Endothelial cell of umbilical vein (primary cell): ENCODE measurements at regions not wholly inside any gene's neighbourhood (a gene's known extent, or its start where the extent isn't known, plus 50 kb on each side); places are given as distances from the start of the nearest gene placed in this dataset.

ENCODE experiments used
- BruUV-seq: library from RNA; stranded (reverse); fragments of 400-500 nt; replicated peaks from 2 replicates; lab custom pipeline; 2021; lab: Mats Ljungman, UMichigan
- CTCF ChIA-PET: fragments of 300-600, 350-600 bp; sonication (Branson Sonifier 250); formaldehyde crosslinking; loops from one replicate; lab custom pipeline; 2021; ENCODE audit warnings: antibody characterized with exemption, inconsistent platforms; lab: Charles Lee
- POLR2A ChIA-PET: fragments of 300-600, 350-600 bp; sonication (Branson Sonifier 250); formaldehyde crosslinking; loops from one replicate; lab custom pipeline; 2021; ENCODE audit warnings: antibody characterized with exemption, inconsistent platforms; lab: Charles Lee
- DNase-seq: peaks from one replicate; pipeline ENCODE4 v3.0.0-alpha.2; 2011; ENCODE audit warnings: low read depth, low spot score
- FAIRE-seq: peaks from 2 replicates; lab custom pipeline; 2011; peaks lifted over from hg19 to GRCh38; lab: Jason Lieb, UNC
- H2AFZ ChIP-seq: 2 replicates; pipeline ENCODE4 v1.6.0; 2012; ENCODE audit warnings: low read depth, low read length, control low read depth, inconsistent platforms
- H3K27ac ChIP-seq: 2 replicates; pipeline ENCODE4 v1.5.1; 2011; ENCODE audit warnings: low read depth, mild to moderate bottlenecking, control low read depth, low read length, moderate library complexity; ENCODE audit not compliant: insufficient read depth
- H3K27me3 ChIP-seq, 2 experiments: 2 replicates each; pipeline versions ENCODE4 v1.6.0 to v1.6.1; 2011; ENCODE audit warnings: low read length in 2 of 2, mixed read lengths in 1 of 2; ENCODE audit not compliant: control insufficient read depth in 2 of 2, insufficient read depth in 2 of 2
- H3K36me3 ChIP-seq, 2 experiments: 2 replicates in 1 of 2; 3 replicates in 1 of 2; pipeline ENCODE4 v1.5.1; 2011; ENCODE audit warnings: low read length in 2 of 2, mild to moderate bottlenecking in 1 of 2, moderate library complexity in 1 of 2; ENCODE audit not compliant: control insufficient read depth in 2 of 2, insufficient read depth in 2 of 2; ENCODE audit errors: extremely low read depth in 1 of 2
- H3K4me1 ChIP-seq: 3 replicates; pipeline ENCODE4 v1.5.1; 2011; ENCODE audit warnings: mild to moderate bottlenecking, low read length; ENCODE audit not compliant: control insufficient read depth, insufficient read depth; ENCODE audit errors: extremely low read depth
- H3K4me2 ChIP-seq: 2 replicates; pipeline ENCODE4 v1.6.1; 2011; ENCODE audit warnings: low read length, control low read depth, mixed read lengths; ENCODE audit not compliant: insufficient read depth
- H3K4me3 ChIP-seq, 3 experiments: fragments of 200-600 bp in 1 of 3; sonication (generic), shearing (Covaris generic) in 1 of 3; replicated peaks in 1 of 3; 2 replicates each; pipeline ENCODE4 v1.5.1; 2011 to 2016; ENCODE audit warnings: control low read depth in 3 of 3, low read length in 3 of 3, mild to moderate bottlenecking in 2 of 3, inconsistent platforms in 1 of 3, low read depth in 1 of 3, moderate library complexity in 1 of 3; ENCODE audit not compliant: insufficient read depth in 1 of 3
- H3K79me2 ChIP-seq: 2 replicates; pipeline ENCODE4 v1.6.0; 2012; ENCODE audit warnings: low read length, inconsistent platforms; ENCODE audit not compliant: control insufficient read depth, insufficient read depth
- H3K9ac ChIP-seq: replicated peaks from 2 replicates; pipeline ENCODE3; 2011; ENCODE audit warnings: low read length, control low read depth; ENCODE audit not compliant: insufficient read depth; ENCODE audit errors: extremely low read depth
- H3K9me1 ChIP-seq: replicated peaks from 3 replicates; pipeline ENCODE4 v1.6.0; 2011; ENCODE audit warnings: mild to moderate bottlenecking, low read length; ENCODE audit not compliant: control insufficient read depth, insufficient read depth; ENCODE audit errors: extremely low read depth
- H3K9me3 ChIP-seq: replicated peaks from 2 replicates; pipeline ENCODE4 v1.5.1; 2012; ENCODE audit warnings: low read length, inconsistent platforms; ENCODE audit not compliant: control insufficient read depth, insufficient read depth
- H4K20me1 ChIP-seq: replicated peaks from 2 replicates; pipeline ENCODE3; 2011; ENCODE audit warnings: mild to moderate bottlenecking, low read length; ENCODE audit not compliant: control insufficient read depth, insufficient read depth; ENCODE audit errors: extremely low read depth
- CTCF ChIP-seq, 2 donors: IDR thresholded peaks; 1 replicate in 1 of 2; 2 replicates in 1 of 2; pipeline ENCODE4 v1.5.1; 2011; ENCODE audit warnings: low read length in 2 of 2, mild to moderate bottlenecking in 2 of 2, moderate library complexity in 2 of 2, control low read depth in 1 of 2, inconsistent platforms in 1 of 2, low read depth in 1 of 2; ENCODE audit not compliant: insufficient read depth in 1 of 2; ENCODE audit errors: extremely low read depth in 1 of 2
- EZH2 ChIP-seq: IDR thresholded peaks from 2 replicates; pipeline ENCODE4 v1.6.1; 2012; ENCODE audit warnings: borderline replicate concordance, low read depth, mild to moderate bottlenecking, moderate library complexity, low read length, inconsistent platforms; ENCODE audit not compliant: severe bottlenecking
- FOS ChIP-seq: IDR thresholded peaks from 2 replicates; pipeline ENCODE4 v1.6.1; 2011; ENCODE audit warnings: mild to moderate bottlenecking, low read length, moderate library complexity, borderline replicate concordance; ENCODE audit not compliant: insufficient read depth
- GATA2 ChIP-seq: IDR thresholded peaks from 2 replicates; pipeline ENCODE4 v1.7.0; 2011; ENCODE audit warnings: low read depth, mild to moderate bottlenecking, moderate library complexity, mixed read lengths, low read length; ENCODE audit not compliant: insufficient read length, insufficient read depth
- JUN ChIP-seq: IDR thresholded peaks from 2 replicates; pipeline ENCODE4 v1.6.1; 2011; ENCODE audit warnings: borderline replicate concordance, low read depth; ENCODE audit not compliant: insufficient read length, insufficient read depth
- MAX ChIP-seq: IDR thresholded peaks from 2 replicates; pipeline ENCODE4 v1.6.1; 2011; ENCODE audit not compliant: insufficient read depth, insufficient read length
- MYC ChIP-seq: IDR thresholded peaks from one replicate; pipeline ENCODE4 v1.6.1; 2011; ENCODE audit warnings: mild to moderate bottlenecking, low read depth, low read length
- POLR2A ChIP-seq: IDR thresholded peaks from 2 replicates; pipeline ENCODE4 v1.6.1; 2012; ENCODE audit warnings: low read depth, mild to moderate bottlenecking, control low read depth, low read length
- POLR2AphosphoS5 ChIP-seq: IDR thresholded peaks from 2 replicates; pipeline ENCODE4 v1.6.1; 2012; ENCODE audit warnings: low read depth, mild to moderate bottlenecking, control low read depth, low read length, moderate library complexity; ENCODE audit not compliant: insufficient read depth
- dilution Hi-C: fragments of 300-500 bp; cut with MboI; formaldehyde crosslinking; loops from one replicate; pipeline ENCODE4 v1.15.0; 2019; ENCODE audit warnings: low sequenced_read_pairs; ENCODE audit not compliant: extremely low pct_ligation_motif_present
- intact Hi-C: fragments of 100-400 bp; cut with micrococcal nuclease; formaldehyde crosslinking; loops from one replicate; pipeline ENCODE4 v1.10.0; 2022

- H3K9me1 ChIP-seq = no peaks in the 10 kb centered on the region
- CTCF ChIA-PET = no interaction called here
- no peak overlapping the region for H3K4me3 ChIP-seq
- no peak overlapping the region for H2AFZ ChIP-seq
- H3K27me3 ChIP-seq = peaks cover 0 to 16% of the 10 kb centered on the region in 2 experiments
- dilution Hi-C loops (no loop called here), intact Hi-C loops (no loop called here)
- POLR2A ChIA-PET = no interaction called here
- H3K27ac ChIP-seq = no peak overlapping the region
- TF ChIP-seq EZH2 (no peak), POLR2A (no peak), JUN (no peak), FOS (no peak), GATA2 (no peak), MYC (no peak), POLR2AphosphoS5 (no peak), CTCF (IDR thresholded peaks at IDR 0.05; ENCODE audit: extremely low read depth in 1 of 2, insufficient read depth in 1 of 2, low read depth in 1 of 2, low read length in 2 of 2) (no peak), MAX (no peak)
- no peaks in the 10 kb centered on the region for H4K20me1 ChIP-seq
- no peaks in the 10 kb centered on the region for H3K9me3 ChIP-seq
- no peak overlapping the region for H3K9ac ChIP-seq
- H3K4me2 ChIP-seq = no peak overlapping the region
- no peaks in the 10 kb centered on the region for H3K4me1 ChIP-seq
- H3K36me3 ChIP-seq = no peaks in the 10 kb centered on the region
- BruUV-seq = no TSS peak
- DNase-seq (no peak), FAIRE-seq (no peak)
- H3K79me2 ChIP-seq = no peaks in the 10 kb centered on the region
Measured at GRCh38 chr2:120498121-120498520, 152.2 kb downstream of the INHBB start.
